ENCODE measurements at regions not wholly inside any gene's neighbourhood (a gene's known extent, or its start where the extent isn't known, plus 50 kb on each side); places are given as distances from the start of the nearest gene placed in this dataset.

GRCh38 chr9:16075696-16076095 is 522.9 kb downstream of the CCDC171 start:
- TF ChIP-seq POLR2A (IDR thresholded peaks at IDR 0.05) = no peak
- TF ChIP-seq CTCF (IDR thresholded peaks at IDR 0.05) = no peak
- no peak for TF ChIP-seq EP300 (IDR thresholded peaks at IDR 0.05)

All from tibial nerve (tissue), 4 donors.